ENCODE measurements at regions not wholly inside any gene's neighbourhood (a gene's known extent, or its start where the extent isn't known, plus 50 kb on each side); places are given as distances from the start of the nearest gene placed in this dataset.

DNA sequence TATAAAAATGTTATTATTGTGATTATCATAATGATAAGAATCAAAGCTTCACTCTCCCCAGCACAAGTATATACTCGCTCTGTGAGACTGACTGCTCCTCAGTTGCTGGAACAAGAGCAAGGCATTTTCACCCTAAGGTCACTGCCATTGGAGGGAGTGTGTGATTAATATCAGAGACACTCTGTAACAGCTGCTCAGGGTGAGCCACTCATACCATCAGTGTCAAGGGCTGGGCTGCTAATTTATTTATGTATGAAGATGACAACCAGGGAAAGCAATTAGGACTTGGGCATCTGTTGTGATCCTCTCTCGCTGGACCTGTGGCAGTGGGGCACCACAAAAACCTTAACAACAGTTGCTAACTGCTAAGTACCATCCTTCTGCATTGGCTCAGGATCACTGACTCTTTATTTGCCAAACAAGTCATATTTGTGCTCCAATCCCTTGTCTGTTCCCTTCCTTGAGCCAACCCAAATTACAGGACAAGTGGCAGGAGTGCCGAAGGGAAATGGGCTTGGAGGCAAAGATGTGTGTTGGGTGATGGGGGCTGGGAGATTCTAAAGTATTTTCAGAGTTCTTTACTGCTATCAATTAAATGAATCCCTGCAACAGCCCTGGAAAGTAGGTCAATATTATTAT, 297.5 kb upstream of the STT3B start (continued):
- TF ChIP-seq IRX3 (CRISPR knock-in tag; IDR thresholded peaks at IDR 0.05; ENCODE audit: borderline replicate concordance, low read depth), result no peak
- no peak for TF ChIP-seq MED1 (CRISPR knock-in tag; IDR thresholded peaks at IDR 0.05)
- no peak for TF ChIP-seq ZNF746 (CRISPR knock-in tag; IDR thresholded peaks at IDR 0.05)
- no peak for TF ChIP-seq TOPORS (CRISPR knock-in tag; IDR thresholded peaks at IDR 0.05)
- TF ChIP-seq SATB2 (CRISPR knock-in tag; IDR thresholded peaks at IDR 0.05), result no peak
- TF ChIP-seq, protein P1, sequence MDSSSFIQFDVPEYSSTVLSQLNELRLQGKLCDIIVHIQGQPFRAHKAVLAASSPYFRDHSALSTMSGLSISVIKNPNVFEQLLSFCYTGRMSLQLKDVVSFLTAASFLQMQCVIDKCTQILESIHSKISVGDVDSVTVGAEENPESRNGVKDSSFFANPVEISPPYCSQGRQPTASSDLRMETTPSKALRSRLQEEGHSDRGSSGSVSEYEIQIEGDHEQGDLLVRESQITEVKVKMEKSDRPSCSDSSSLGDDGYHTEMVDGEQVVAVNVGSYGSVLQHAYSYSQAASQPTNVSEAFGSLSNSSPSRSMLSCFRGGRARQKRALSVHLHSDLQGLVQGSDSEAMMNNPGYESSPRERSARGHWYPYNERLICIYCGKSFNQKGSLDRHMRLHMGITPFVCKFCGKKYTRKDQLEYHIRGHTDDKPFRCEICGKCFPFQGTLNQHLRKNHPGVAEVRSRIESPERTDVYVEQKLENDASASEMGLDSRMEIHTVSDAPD (CRISPR knock-in tag; IDR thresholded peaks at IDR 0.05), result no peak
- no peak for TF ChIP-seq NR2F6 (IDR thresholded peaks at IDR 0.05)
- TF ChIP-seq NR2F6 (CRISPR knock-in tag; IDR thresholded peaks at IDR 0.05), result no peak
- no peak for TF ChIP-seq RAD51 (IDR thresholded peaks at IDR 0.05; ENCODE audit: borderline replicate concordance)
- no peak for TF ChIP-seq ZNF468 (CRISPR knock-in tag; IDR thresholded peaks at IDR 0.05)
- no peak for TF ChIP-seq FOSL2 (CRISPR knock-in tag; IDR thresholded peaks at IDR 0.05)

DNA sequence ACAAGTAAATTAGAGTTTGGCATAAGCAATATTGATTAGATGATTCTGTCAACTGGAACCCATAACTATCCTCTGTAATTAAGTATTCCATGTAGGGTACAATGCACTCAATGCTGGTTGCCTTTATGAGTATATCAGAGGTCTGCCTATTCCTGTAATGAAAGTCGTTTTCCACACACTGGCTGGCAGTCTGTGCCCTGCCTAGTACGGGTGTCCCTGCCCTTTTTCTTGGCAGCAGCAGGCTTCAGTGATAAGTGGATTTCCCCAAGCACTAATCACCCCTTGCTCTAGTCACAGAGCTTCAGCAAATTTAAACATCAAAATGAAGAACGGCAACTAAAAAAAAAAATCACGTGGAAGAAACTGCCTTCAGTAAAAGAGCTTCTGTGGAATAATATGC, 294.8 kb upstream of the STT3B start:
- Histone ChIP-seq H3K27ac (ENCODE audit: extremely low read length, insufficient read depth, low read length) (no peak overlapping the region), H3K79me2 (ENCODE audit: insufficient read depth, low read length) (no peaks in the 10 kb centered on the region), H4K20me1 (ENCODE audit: insufficient read depth, low read length) (no peaks in the 10 kb centered on the region), H3K9me3 (ENCODE audit: low read length) (no peaks in the 10 kb centered on the region), H3K4me1 (ENCODE audit: insufficient read depth, low read length) (no peaks in the 10 kb centered on the region), H2AFZ (ENCODE audit: low read length) (no peak overlapping the region), H3K4me3 (replicated peaks in 1 of 3; ENCODE audit: insufficient read depth in 1 of 3, low read depth in 2 of 3, low read length in 3 of 3) (no peak overlapping the region), H3K4me2 (ENCODE audit: low read depth, low read length) (no peak overlapping the region), H3K36me3 (replicated peaks in 1 of 2; ENCODE audit: control insufficient read depth in 1 of 2, insufficient read depth in 2 of 2, low read length in 2 of 2) (no peaks in the 10 kb centered on the region), H3K9ac (ENCODE audit: insufficient read depth, low read depth, low read length) (no peak overlapping the region), H3K27me3 (ENCODE audit: control insufficient read depth in 1 of 2, insufficient read depth in 2 of 2, low read length in 2 of 2) (no peaks in the 10 kb centered on the region)
- intact Hi-C loops (cut with micrococcal nuclease; ENCODE audit: unreplicated experiment), result no loop called here
- ATAC-seq, result no peak
- 79% methylated on average over 4 of the region's 4 CpGs for WGBS (ENCODE audit: low lambda C conversion rate)
- ChIA-PET POLR2A (no interaction called here), CTCF (ENCODE audit: low intra/inter-chr PET ratio, low total read pairs) (no interaction called here)
- DNase-seq (ENCODE audit: low spot score), result no peak
- in situ Hi-C loops (cut with HindIII; ENCODE audit: extremely low pct_ligation_motif_present, low pct_unique_long_range_greater_than_20kb), result no loop called here
- no peak for FAIRE-seq
- TF ChIP-seq ZSCAN25 (CRISPR knock-in tag; IDR thresholded peaks at IDR 0.05), result no peak
- TF ChIP-seq MTERF4 (CRISPR knock-in tag; IDR thresholded peaks at IDR 0.05), result no peak
- TF ChIP-seq, protein P1 (CRISPR knock-in tag; IDR thresholded peaks at IDR 0.05), result no peak
- TF ChIP-seq ATF1 (CRISPR knock-in tag; IDR thresholded peaks at IDR 0.05), result no peak
- no peak for TF ChIP-seq ZBTB7B (CRISPR knock-in tag; IDR thresholded peaks at IDR 0.05)
- TF ChIP-seq ZFX (CRISPR knock-in tag; IDR thresholded peaks at IDR 0.05; ENCODE audit: low read depth), result no peak
- no peak for TF ChIP-seq YEATS2 (CRISPR knock-in tag; IDR thresholded peaks at IDR 0.05; ENCODE audit: borderline replicate concordance)
- TF ChIP-seq FOSL1 (CRISPR knock-in tag; IDR thresholded peaks at IDR 0.05; ENCODE audit: borderline replicate concordance), result no peak
- no peak for TF ChIP-seq ZNF777 (CRISPR knock-in tag; IDR thresholded peaks at IDR 0.05)
- no peak for TF ChIP-seq ZMYM3 (CRISPR knock-in tag; IDR thresholded peaks at IDR 0.05)
- BruUV-seq (replicated peaks), result no TSS peak

Measured in HepG2 (cell line).